HG02798 (cell line): ENCODE measurements at regions not wholly inside any gene's neighbourhood (a gene's known extent, or its start where the extent isn't known, plus 50 kb on each side); places are given as distances from the start of the nearest gene placed in this dataset.

ENCODE experiments used
- ATAC-seq: cut with Tn5 transposase; IDR thresholded peaks from one replicate; pipeline ENCODE4 v1.9.1; 2021; ENCODE audit warnings: mild to moderate bottlenecking; ENCODE audit not compliant: unreplicated experiment, poor library complexity

GRCh38 chr1:72891976-72892375, 609.6 kb upstream of the NEGR1 start:
- ATAC-seq = no peak

GRCh38 chr1:72885841-72886240, 603.5 kb upstream of the NEGR1 start:
- ATAC-seq = no peak

- no peak for ATAC-seq
These were observed 602.7 kb upstream of the NEGR1 start for GRCh38 chr1:72885017-72885416.

- no peak for ATAC-seq
These were observed 587.5 kb upstream of the NEGR1 start for GRCh38 chr1:72869873-72870272.

- no peak for ATAC-seq
These were observed 587.1 kb upstream of the NEGR1 start for GRCh38 chr1:72869441-72869840.

- no peak for ATAC-seq
These were observed 569.3 kb upstream of the NEGR1 start for GRCh38 chr1:72851597-72851996.

GRCh38 chr1:72848997-72849396, 566.7 kb upstream of the NEGR1 start:
- no peak for ATAC-seq

- ATAC-seq = no peak
These were observed 565.3 kb upstream of the NEGR1 start for GRCh38 chr1:72847651-72848050.

- no peak for ATAC-seq
These were observed 564.3 kb upstream of the NEGR1 start for GRCh38 chr1:72846476-72847278.

GRCh38 chr1:72845981-72846380, 563.6 kb upstream of the NEGR1 start:
- ATAC-seq = no peak

GRCh38 chr1:72845381-72845780, 563.0 kb upstream of the NEGR1 start:
- ATAC-seq = no peak

GRCh38 chr1:72837781-72838180, 555.4 kb upstream of the NEGR1 start:
- ATAC-seq = no peak

- ATAC-seq = no peak
These were observed 548.5 kb upstream of the NEGR1 start for GRCh38 chr1:72830606-72831390.

- ATAC-seq = no peak
These were observed 544.9 kb upstream of the NEGR1 start for GRCh38 chr1:72827278-72827677.

- ATAC-seq = no peak
These were observed 522.2 kb upstream of the NEGR1 start for GRCh38 chr1:72804541-72804940.

- no peak for ATAC-seq
These were observed 498.7 kb upstream of the NEGR1 start for GRCh38 chr1:72781038-72781437.

GRCh38 chr1:72780212-72780611, 497.9 kb upstream of the NEGR1 start:
- no peak for ATAC-seq

GRCh38 chr1:72777918-72778317, 495.6 kb upstream of the NEGR1 start:
- ATAC-seq = no peak

GRCh38 chr1:72763481-72763880, 481.1 kb upstream of the NEGR1 start:
- ATAC-seq = no peak

- ATAC-seq = no peak
These were observed 477.1 kb upstream of the NEGR1 start for GRCh38 chr1:72759486-72759885.

GRCh38 chr1:72757843-72758242, 475.5 kb upstream of the NEGR1 start:
- ATAC-seq = no peak

- ATAC-seq = no peak
These were observed 463.1 kb upstream of the NEGR1 start for GRCh38 chr1:72745413-72745812.
